Stomach (tissue), 8 donors: ENCODE measurements at regions not wholly inside any gene's neighbourhood (a gene's known extent, or its start where the extent isn't known, plus 50 kb on each side); places are given as distances from the start of the nearest gene placed in this dataset.

Experiments
- DNase-seq, 2 donors: peaks; one replicate each; pipeline versions ENCODE4 v3.0.0 to v3.0.0-alpha.2; 2013 to 2019
- H3K27ac ChIP-seq, 5 donors: fragments of 200-600 bp in 4 of 5; sonication (generic) in 4 of 5; one replicate each; pipeline ENCODE4 v1.5.1; 2013 to 2019; ENCODE audit warnings: mild to moderate bottlenecking in 1 of 5, moderate library complexity in 1 of 5
- H3K27me3 ChIP-seq, 3 donors: fragments of 200-600 bp; sonication (generic); one replicate each; pipeline ENCODE4 v1.5.1; 2017 to 2019; ENCODE audit warnings: mixed run types in 1 of 3
- H3K36me3 ChIP-seq, 4 donors: fragments of 200-600 bp; sonication (generic); 1 replicate in 3 of 4; 2 replicates in 1 of 4; pipeline ENCODE4 v1.5.1; 2016 to 2019
- H3K4me1 ChIP-seq, 4 donors: fragments of 200-600 bp; sonication (generic); one replicate each; pipeline ENCODE4 v1.5.1; 2016 to 2019
- H3K4me3 ChIP-seq, 4 donors: fragments of 200-600 bp; sonication (generic) in 3 of 4; one replicate each; pipeline ENCODE4 v1.5.1; 2016 to 2019; ENCODE audit warnings: mild to moderate bottlenecking in 1 of 4
- H3K9me3 ChIP-seq, 4 donors: fragments of 200-600 bp; sonication (generic); one replicate each; pipeline ENCODE4 v1.5.1; 2016 to 2019
- EP300 ChIP-seq: sonication (generic); formaldehyde crosslinking; IDR thresholded peaks from one replicate; pipeline ENCODE4 v1.6.1; 2017; ENCODE audit warnings: antibody characterized with exemption
- POLR2A ChIP-seq, 4 donors: fragments of 450-650 bp; IDR thresholded peaks; one replicate each; pipeline ENCODE4 v1.6.1; 2016; ENCODE audit warnings: antibody characterized with exemption in 4 of 4, control low read depth in 2 of 4, mild to moderate bottlenecking in 1 of 4, moderate library complexity in 1 of 4
- POLR2AphosphoS5 ChIP-seq, 3 donors: sonication (generic); formaldehyde crosslinking; IDR thresholded peaks; one replicate each; pipeline ENCODE4 v1.6.1; 2016; ENCODE audit warnings: antibody characterized with exemption in 3 of 3
- WGBS, 5 donors: extraction: QIAGEN DNeasy Blood & Tissue Kit in 3 of 5; methylation state at CpG; one replicate each; pipeline versions ENCODE4 v1.1.5 to v1.1.7; 2013 to 2018; 5-methylcytosine and 5-hydroxymethylcytosine counted together
- intact Hi-C: fragments of 100-400 bp; cut with DNase I; formaldehyde crosslinking; loops from one replicate; pipeline ENCODE4 v1.15.1; 2023; ENCODE audit warnings: low total_unique reads
- TF ChIP-seq, protein P1 (sequence below), 7 experiments: fragments of 450-650 bp in 4 of 7; fragments of 200-600 bp in 3 of 7; sonication (generic) in 3 of 7; IDR thresholded peaks; one replicate each; pipeline ENCODE4 v1.5.1; 2016 to 2019; ENCODE audit warnings: antibody characterized with exemption in 7 of 7, control low read depth in 2 of 7, mild to moderate bottlenecking in 1 of 7
- donor health status: healthy with polysubstance abuse.
- donor health status: Bipolar disorder and iron deficiency.
- donor health status: healthy.

DNA sequence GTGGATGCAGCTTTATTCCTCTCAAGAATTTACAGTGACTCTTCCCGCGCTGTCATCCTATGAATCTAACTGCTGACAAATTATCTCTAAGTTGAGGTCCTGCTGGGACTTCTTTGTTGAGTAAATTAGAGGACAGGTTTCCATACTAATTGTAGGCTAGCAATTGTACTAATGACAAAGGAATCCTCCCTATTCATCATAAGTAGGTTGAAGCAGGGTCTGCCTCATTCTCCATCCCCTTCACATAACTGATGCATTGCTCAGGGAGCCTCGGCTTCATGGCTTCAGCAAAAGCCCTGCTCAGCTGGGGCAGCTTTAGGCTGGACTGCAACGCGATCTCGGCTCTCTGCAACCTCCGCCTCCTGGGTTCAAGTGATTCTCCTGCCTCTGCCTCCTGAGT lies 83.1 kb upstream of the IRX6 start:
- Histone ChIP-seq H3K27ac (no peak overlapping the region), H3K9me3 (no peaks in the 10 kb centered on the region), H3K27me3 (peaks cover 0 to 24% (median 4%) of the 10 kb centered on the region in 3 donors), H3K36me3 (no peaks in the 10 kb centered on the region), H3K4me3 (no peak overlapping the region), H3K4me1 (no peaks in the 10 kb centered on the region)
- intact Hi-C loops = no loop called here
- WGBS, 5 donors = 68 to 79% (median 72%) methylated on average over 7 of the region's 7 CpGs
- TF ChIP-seq, protein P1, sequence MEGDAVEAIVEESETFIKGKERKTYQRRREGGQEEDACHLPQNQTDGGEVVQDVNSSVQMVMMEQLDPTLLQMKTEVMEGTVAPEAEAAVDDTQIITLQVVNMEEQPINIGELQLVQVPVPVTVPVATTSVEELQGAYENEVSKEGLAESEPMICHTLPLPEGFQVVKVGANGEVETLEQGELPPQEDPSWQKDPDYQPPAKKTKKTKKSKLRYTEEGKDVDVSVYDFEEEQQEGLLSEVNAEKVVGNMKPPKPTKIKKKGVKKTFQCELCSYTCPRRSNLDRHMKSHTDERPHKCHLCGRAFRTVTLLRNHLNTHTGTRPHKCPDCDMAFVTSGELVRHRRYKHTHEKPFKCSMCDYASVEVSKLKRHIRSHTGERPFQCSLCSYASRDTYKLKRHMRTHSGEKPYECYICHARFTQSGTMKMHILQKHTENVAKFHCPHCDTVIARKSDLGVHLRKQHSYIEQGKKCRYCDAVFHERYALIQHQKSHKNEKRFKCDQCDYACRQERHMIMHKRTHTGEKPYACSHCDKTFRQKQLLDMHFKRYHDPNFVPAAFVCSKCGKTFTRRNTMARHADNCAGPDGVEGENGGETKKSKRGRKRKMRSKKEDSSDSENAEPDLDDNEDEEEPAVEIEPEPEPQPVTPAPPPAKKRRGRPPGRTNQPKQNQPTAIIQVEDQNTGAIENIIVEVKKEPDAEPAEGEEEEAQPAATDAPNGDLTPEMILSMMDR (IDR thresholded peaks at IDR 0.05) = no peak
- no peak for DNase-seq

DNA sequence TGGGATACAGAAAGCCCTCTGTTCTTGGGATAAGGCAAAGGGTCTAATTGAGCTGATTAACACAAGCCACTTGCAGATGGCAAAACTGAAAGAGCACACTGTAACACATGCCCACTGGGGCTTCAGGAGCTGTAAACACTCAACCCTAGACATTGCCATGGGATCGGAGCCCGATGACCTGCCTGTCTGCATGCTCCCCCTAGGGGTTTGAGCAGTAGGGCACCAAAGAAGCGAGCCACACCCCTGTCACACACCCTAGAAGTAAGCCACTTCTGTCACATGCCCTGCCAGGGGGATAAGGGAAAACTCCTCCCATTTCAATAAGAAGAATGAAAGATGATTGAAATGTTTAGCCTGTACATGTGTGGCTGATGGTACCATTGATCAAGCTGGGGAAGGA lies 81.3 kb upstream of the IRX6 start:
- no peaks in the 10 kb centered on the region for H3K36me3 ChIP-seq
- intact Hi-C loops = no loop called here
- H3K4me3 ChIP-seq = no peak overlapping the region
- TF ChIP-seq POLR2A (IDR thresholded peaks at IDR 0.05) (no peak), POLR2AphosphoS5 (IDR thresholded peaks at IDR 0.05) (no peak)
- peaks cover 0 to 18% (median 0%) of the 10 kb centered on the region in 3 donors for H3K27me3 ChIP-seq
- H3K9me3 ChIP-seq = no peaks in the 10 kb centered on the region
- no peaks in the 10 kb centered on the region for H3K4me1 ChIP-seq
- WGBS, 5 donors = 59 to 69% (median 64%) methylated on average over 3 of the region's 3 CpGs
- no peak overlapping the region for H3K27ac ChIP-seq
- DNase-seq = no peak

DNA sequence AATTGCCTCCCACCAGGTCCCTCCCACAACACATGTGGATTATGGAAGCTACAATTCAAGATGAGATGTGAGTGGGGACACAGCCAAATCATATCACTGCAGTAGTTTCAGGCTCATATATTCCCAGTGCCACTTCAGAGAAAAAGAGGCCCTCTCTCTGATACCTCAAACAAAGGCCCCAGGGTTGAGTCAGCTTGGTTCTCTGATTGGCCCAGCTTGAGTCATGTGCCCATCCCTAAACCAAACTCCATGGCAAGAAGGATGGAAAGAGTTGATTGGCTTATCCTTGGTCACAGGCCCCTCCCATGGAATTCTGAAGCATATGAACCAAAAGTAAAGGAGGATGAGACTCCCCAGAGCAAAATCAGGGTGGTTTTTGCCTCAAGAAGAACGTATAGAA lies 75.9 kb upstream of the IRX6 start:
- no peaks in the 10 kb centered on the region for H3K4me1 ChIP-seq
- H3K36me3 ChIP-seq = no peaks in the 10 kb centered on the region
- DNase-seq = no peak
- TF ChIP-seq EP300 = no peak
- TF ChIP-seq, protein P1 (IDR thresholded peaks at IDR 0.05) = no peak
- TF ChIP-seq POLR2A (IDR thresholded peaks at IDR 0.05) = no peak
- no peak for TF ChIP-seq POLR2AphosphoS5 (IDR thresholded peaks at IDR 0.05)
- intact Hi-C loops = no loop called here
- H3K4me3 ChIP-seq = no peak overlapping the region
- H3K27me3 ChIP-seq = peaks cover 0 to 10% (median 0%) of the 10 kb centered on the region in 3 donors
- whole genome bisulfite sequencing, 5 donors = 41 to 75% (median 65%) methylated on average over 1 of the region's 1 CpG
- H3K9me3 ChIP-seq = no peaks in the 10 kb centered on the region
- H3K27ac ChIP-seq = no peak overlapping the region

DNA sequence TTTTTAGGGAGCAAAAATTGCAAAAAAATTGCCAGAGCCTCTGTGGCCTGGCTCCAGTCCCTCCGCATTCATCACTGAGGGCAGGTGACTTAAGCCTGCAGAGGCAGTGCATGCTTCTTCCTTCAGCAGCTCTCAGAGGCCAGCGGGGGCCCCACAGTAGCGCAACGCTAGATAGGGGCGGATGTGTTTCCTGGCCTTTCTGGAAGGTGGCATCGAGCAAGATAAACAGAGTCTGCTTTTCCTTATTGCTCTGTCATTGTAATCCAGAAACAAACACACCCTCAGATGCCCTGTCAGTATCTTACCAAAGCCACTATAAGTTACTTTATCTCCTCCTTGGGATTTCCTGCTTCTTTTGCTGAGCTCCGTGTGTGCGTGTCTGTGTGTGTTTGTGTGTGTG lies 75.5 kb upstream of the IRX6 start:
- no peaks in the 10 kb centered on the region for H3K9me3 ChIP-seq
- H3K27me3 ChIP-seq = peaks cover 0 to 8% (median 0%) of the 10 kb centered on the region in 3 donors
- H3K4me3 ChIP-seq = no peak overlapping the region
- 33 to 57% (median 39%) methylated on average over 8 of the region's 8 CpGs for WGBS, 5 donors
- H3K4me1 ChIP-seq = no peaks in the 10 kb centered on the region
- DNase-seq = no peak
- no peak overlapping the region for H3K27ac ChIP-seq
- TF ChIP-seq POLR2A (IDR thresholded peaks at IDR 0.05) (no peak), EP300 (no peak), POLR2AphosphoS5 (IDR thresholded peaks at IDR 0.05) (no peak)
- TF ChIP-seq, protein P1 (IDR thresholded peaks at IDR 0.05) = no peak
- H3K36me3 ChIP-seq = no peaks in the 10 kb centered on the region
- intact Hi-C loops = no loop called here

DNA sequence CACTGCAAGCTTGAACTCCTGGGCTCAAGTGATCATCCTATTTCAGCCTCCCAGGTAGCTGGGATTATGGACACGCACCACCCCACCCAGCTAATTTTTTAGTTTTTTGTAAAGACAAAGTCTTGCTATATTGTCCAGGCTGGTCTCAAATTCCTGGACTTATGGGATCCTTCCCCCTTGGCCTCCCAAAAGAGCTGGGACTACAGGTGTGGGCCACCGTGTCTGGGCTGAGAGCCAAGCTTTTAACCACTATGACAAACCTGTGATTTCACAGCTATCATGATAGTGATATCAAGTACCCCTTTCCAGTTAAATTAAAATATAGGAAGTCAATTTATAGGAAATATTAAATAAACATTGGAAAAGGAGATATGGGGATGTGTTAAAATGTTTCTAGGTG lies 74.6 kb upstream of the IRX6 start:
- H3K27ac ChIP-seq = no peak overlapping the region
- no peaks in the 10 kb centered on the region for H3K36me3 ChIP-seq
- intact Hi-C loops = no loop called here
- H3K4me1 ChIP-seq = no peaks in the 10 kb centered on the region
- H3K9me3 ChIP-seq = peaks cover 0 to 5% (median 0%) of the 10 kb centered on the region in 4 donors
- peaks cover 0 to 6% (median 0%) of the 10 kb centered on the region in 3 donors for H3K27me3 ChIP-seq
- WGBS, 5 donors = 63 to 79% (median 75%) methylated on average over 2 of the region's 2 CpGs
- no peak overlapping the region for H3K4me3 ChIP-seq
- DNase-seq = no peak
- TF ChIP-seq POLR2A (IDR thresholded peaks at IDR 0.05) (no peak), EP300 (no peak), POLR2AphosphoS5 (IDR thresholded peaks at IDR 0.05) (no peak)
- TF ChIP-seq, protein P1 (IDR thresholded peaks at IDR 0.05) = no peak
